Immature natural killer cell (primary cell): ENCODE measurements at regions not wholly inside any gene's neighbourhood (a gene's known extent, or its start where the extent isn't known, plus 50 kb on each side); places are given as distances from the start of the nearest gene placed in this dataset.
"Not testable (repeated sequence)": the region's sequence is repeated elsewhere in the genome, so short reads cannot be mapped to it uniquely, and the experiment has no call there.

Source experiments
- DNase-seq, 3 donors: peaks; one replicate each; pipeline ENCODE4 v3.0.0; 2022; ENCODE audit warnings: mixed read lengths in 1 of 3
- H3K27ac Mint-ChIP-seq, 6 donors: one replicate each; pipeline ENCODE4 v1.8.0; 2020; ENCODE audit warnings: mixed read lengths in 6 of 6, mild to moderate bottlenecking in 5 of 6, inconsistent platforms in 4 of 6, moderate library complexity in 3 of 6
- H3K27me3 Mint-ChIP-seq, 3 donors: one replicate each; pipeline ENCODE4 v1.8.0; 2020 to 2021; ENCODE audit warnings: low read depth in 3 of 3, mild to moderate bottlenecking in 3 of 3, mixed read lengths in 3 of 3, moderate library complexity in 3 of 3, inconsistent platforms in 1 of 3
- H3K36me3 Mint-ChIP-seq, 3 donors: one replicate each; pipeline ENCODE4 v1.8.0; 2020; ENCODE audit warnings: mixed read lengths in 3 of 3, inconsistent platforms in 2 of 3, mild to moderate bottlenecking in 2 of 3
- H3K4me1 Mint-ChIP-seq, 2 donors: one replicate each; pipeline ENCODE4 v1.8.0; 2020; ENCODE audit warnings: inconsistent platforms in 2 of 2, mild to moderate bottlenecking in 2 of 2, mixed read lengths in 2 of 2, moderate library complexity in 1 of 2
- H3K4me3 Mint-ChIP-seq, 5 donors: one replicate each; pipeline ENCODE4 v1.8.0; 2020; ENCODE audit warnings: mild to moderate bottlenecking in 5 of 5, mixed read lengths in 5 of 5, inconsistent platforms in 3 of 5, moderate library complexity in 3 of 5
- H3K9me3 Mint-ChIP-seq, 6 donors: one replicate each; pipeline ENCODE4 v1.8.0; 2020; ENCODE audit warnings: mild to moderate bottlenecking in 6 of 6, mixed read lengths in 6 of 6, inconsistent platforms in 4 of 6, moderate library complexity in 3 of 6

DNA sequence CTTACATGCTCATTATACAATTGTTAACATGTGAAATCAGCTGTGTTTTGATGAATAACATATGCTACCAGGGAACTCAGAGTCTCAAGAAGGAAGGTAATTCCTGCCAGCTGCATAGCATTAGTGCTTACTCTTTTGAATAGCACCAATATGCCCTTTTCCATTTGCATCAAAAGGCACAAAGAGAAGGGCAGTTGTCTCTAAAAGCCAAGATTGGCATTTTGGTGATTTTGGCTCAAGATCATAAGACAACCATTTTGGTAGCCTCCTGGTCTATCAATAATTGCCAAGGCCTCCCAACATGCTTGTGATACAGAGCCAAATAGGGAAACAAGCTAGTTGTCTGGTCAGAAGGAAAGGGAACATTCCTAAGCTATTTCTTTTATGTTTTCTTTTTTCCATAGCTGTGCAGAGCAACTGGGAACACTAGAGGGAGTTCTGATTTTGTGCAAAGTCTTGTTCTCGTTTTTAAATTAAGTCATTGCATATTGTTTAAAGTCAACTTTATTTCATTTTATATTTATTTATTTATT is 416.7 kb upstream of the CHORDC1 start:
- Mint-ChIP-seq H3K4me1 (no peaks in the 10 kb centered on the region), H3K27me3 (no peaks in the 10 kb centered on the region), H3K27ac (no peak overlapping the region), H3K36me3 (no peaks in the 10 kb centered on the region), H3K9me3 (peaks cover 8 to 38% (median 16%) of the 10 kb centered on the region in 6 donors), H3K4me3 (no peak overlapping the region)
- no peak for DNase-seq

DNA sequence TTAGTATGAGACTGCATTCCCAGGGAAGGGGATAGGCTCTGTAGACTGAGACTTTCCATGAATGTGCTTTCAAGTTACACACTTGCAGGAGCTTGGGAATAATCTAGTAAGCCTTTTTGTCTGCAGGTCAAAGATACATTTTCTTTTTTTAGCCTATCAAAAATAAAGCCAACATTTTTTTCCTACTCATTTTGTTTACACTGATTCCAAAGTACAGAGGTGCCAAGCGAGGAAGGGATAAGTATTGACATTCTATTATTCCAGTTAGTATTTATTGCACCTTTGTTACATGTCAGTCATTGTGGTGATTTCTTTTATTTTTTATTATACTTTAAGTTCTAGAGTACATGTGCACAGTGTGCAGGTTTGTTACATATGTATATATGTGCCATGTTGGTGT is 413.0 kb upstream of the CHORDC1 start:
- H3K27ac Mint-ChIP-seq, result no peak overlapping the region
- no peak overlapping the region for H3K4me3 Mint-ChIP-seq
- peaks cover 0 to 4% (median 0%) of the 10 kb centered on the region in 3 donors for H3K36me3 Mint-ChIP-seq
- peaks cover 2 to 45% (median 16%) of the 10 kb centered on the region in 6 donors for H3K9me3 Mint-ChIP-seq
- DNase-seq, result no peak
- peaks cover 0 to 2% (median 0%) of the 10 kb centered on the region in 3 donors for H3K27me3 Mint-ChIP-seq
- no peaks in the 10 kb centered on the region for H3K4me1 Mint-ChIP-seq

- H3K9me3 Mint-ChIP-seq, result peaks cover 4 to 50% (median 17%) of the 10 kb centered on the region in 6 donors
- no peak for DNase-seq
- H3K27ac Mint-ChIP-seq, result no peak overlapping the region
- H3K4me1 Mint-ChIP-seq, result no peaks in the 10 kb centered on the region
- peaks cover 0 to 2% (median 0%) of the 10 kb centered on the region in 3 donors for H3K27me3 Mint-ChIP-seq
- peaks cover 0 to 4% (median 0%) of the 10 kb centered on the region in 3 donors for H3K36me3 Mint-ChIP-seq
- H3K4me3 Mint-ChIP-seq, result no peak overlapping the region
These were observed 412.3 kb upstream of the CHORDC1 start for GRCh38 chr11:90635151-90635550.

DNA sequence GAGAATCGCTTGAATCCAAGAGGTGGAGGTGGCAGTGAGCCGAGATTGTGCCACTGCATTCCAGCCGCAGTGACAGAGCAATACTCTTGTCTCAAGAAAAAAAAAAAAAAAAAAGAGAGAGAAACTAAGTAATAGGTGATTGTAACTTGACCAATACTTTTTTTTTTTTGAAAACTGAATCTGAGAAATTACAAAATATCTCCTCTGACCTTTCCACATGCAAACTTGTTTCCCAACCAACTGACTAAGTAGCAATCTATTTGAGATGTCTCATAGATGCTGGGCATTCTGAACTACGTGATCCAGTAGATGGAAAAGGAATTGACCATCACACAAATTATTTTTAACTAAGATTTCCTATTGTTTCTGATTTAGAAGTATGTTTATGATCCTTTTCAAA is 407.3 kb upstream of the CHORDC1 start:
- H3K4me1 Mint-ChIP-seq, result no peaks in the 10 kb centered on the region
- no peak for DNase-seq
- peaks cover 6 to 53% (median 19%) of the 10 kb centered on the region in 6 donors for H3K9me3 Mint-ChIP-seq
- H3K36me3 Mint-ChIP-seq, result peaks cover 0 to 4% (median 0%) of the 10 kb centered on the region in 3 donors
- no peak overlapping the region for H3K4me3 Mint-ChIP-seq
- H3K27ac Mint-ChIP-seq, result no peak overlapping the region
- H3K27me3 Mint-ChIP-seq, result peaks cover 0 to 3% (median 0%) of the 10 kb centered on the region in 3 donors

GRCh38 chr11:90629229-90629806 is 406.5 kb upstream of the CHORDC1 start:
- H3K27ac Mint-ChIP-seq, result no peak overlapping the region
- no peak for DNase-seq
- H3K9me3 Mint-ChIP-seq, result peaks cover 9 to 54% (median 18%) of the 10 kb centered on the region in 6 donors
- peaks cover 0 to 4% (median 0%) of the 10 kb centered on the region in 3 donors for H3K36me3 Mint-ChIP-seq
- peaks cover 0 to 3% (median 0%) of the 10 kb centered on the region in 3 donors for H3K27me3 Mint-ChIP-seq
- H3K4me3 Mint-ChIP-seq, result no peak overlapping the region
- H3K4me1 Mint-ChIP-seq, result no peaks in the 10 kb centered on the region

- Mint-ChIP-seq H3K4me3 (no peak overlapping the region), H3K27me3 (peaks cover 0 to 1% (median 0%) of the 10 kb centered on the region in 3 donors), H3K27ac (no peak overlapping the region), H3K36me3 (no peaks in the 10 kb centered on the region), H3K4me1 (no peaks in the 10 kb centered on the region), H3K9me3 (peaks cover 6 to 47% (median 10%) of the 10 kb centered on the region in 6 donors)
- DNase-seq, result no peak
These were observed 391.5 kb upstream of the CHORDC1 start for GRCh38 chr11:90614318-90614717.

- H3K36me3 Mint-ChIP-seq, H3K4me1 Mint-ChIP-seq, H3K4me3 Mint-ChIP-seq, DNase-seq, H3K27ac Mint-ChIP-seq, H3K27me3 Mint-ChIP-seq: not testable (repeated sequence)
- H3K9me3 Mint-ChIP-seq, result peaks cover 9 to 46% (median 11%) of the 10 kb centered on the region in 6 donors
These were observed 390.2 kb upstream of the CHORDC1 start for GRCh38 chr11:90613037-90613436.

- Mint-ChIP-seq H3K9me3 (peaks cover 5 to 46% (median 13%) of the 10 kb centered on the region in 6 donors), H3K27ac (no peak overlapping the region), H3K4me3 (no peak overlapping the region), H3K36me3 (no peaks in the 10 kb centered on the region), H3K27me3 (peaks cover 0 to 1% (median 0%) of the 10 kb centered on the region in 3 donors), H3K4me1 (no peaks in the 10 kb centered on the region)
- DNase-seq, result no peak
These were observed 383.9 kb upstream of the CHORDC1 start for GRCh38 chr11:90606721-90607120.

- H3K36me3 Mint-ChIP-seq, result peaks cover 0 to 4% (median 0%) of the 10 kb centered on the region in 3 donors
- no peak for DNase-seq
- H3K4me1 Mint-ChIP-seq, result no peaks in the 10 kb centered on the region
- no peak overlapping the region for H3K27ac Mint-ChIP-seq
- H3K4me3 Mint-ChIP-seq, result no peak overlapping the region
- peaks cover 3 to 49% (median 12%) of the 10 kb centered on the region in 6 donors for H3K9me3 Mint-ChIP-seq
- H3K27me3 Mint-ChIP-seq, result peaks cover 0 to 1% (median 0%) of the 10 kb centered on the region in 3 donors
These were observed 378.4 kb upstream of the CHORDC1 start for GRCh38 chr11:90601261-90601660.

DNA sequence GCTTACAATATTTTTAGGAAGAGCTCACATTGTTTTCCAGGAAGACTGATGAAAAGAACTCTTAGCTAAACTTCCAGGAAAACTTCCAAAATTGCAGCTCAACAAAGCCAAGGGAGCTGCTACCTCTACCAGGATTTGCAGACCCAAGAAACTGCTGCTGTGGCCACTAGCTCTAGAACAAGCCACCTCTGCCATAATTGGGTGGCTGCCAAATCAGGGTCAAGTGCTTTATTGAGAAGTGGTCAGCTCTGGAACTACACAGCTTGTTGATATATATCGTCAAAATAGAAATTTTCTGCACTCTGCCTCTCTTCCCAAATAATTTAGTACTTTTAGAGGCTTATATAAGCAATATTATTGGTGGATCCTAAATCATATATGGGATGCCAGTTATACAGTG is 371.8 kb upstream of the CHORDC1 start:
- no peak overlapping the region for H3K4me3 Mint-ChIP-seq
- no peaks in the 10 kb centered on the region for H3K27me3 Mint-ChIP-seq
- no peak overlapping the region for H3K27ac Mint-ChIP-seq
- H3K4me1 Mint-ChIP-seq, result no peaks in the 10 kb centered on the region
- peaks cover 5 to 35% (median 14%) of the 10 kb centered on the region in 6 donors for H3K9me3 Mint-ChIP-seq
- no peak for DNase-seq
- peaks cover 0 to 5% (median 0%) of the 10 kb centered on the region in 3 donors for H3K36me3 Mint-ChIP-seq

DNA sequence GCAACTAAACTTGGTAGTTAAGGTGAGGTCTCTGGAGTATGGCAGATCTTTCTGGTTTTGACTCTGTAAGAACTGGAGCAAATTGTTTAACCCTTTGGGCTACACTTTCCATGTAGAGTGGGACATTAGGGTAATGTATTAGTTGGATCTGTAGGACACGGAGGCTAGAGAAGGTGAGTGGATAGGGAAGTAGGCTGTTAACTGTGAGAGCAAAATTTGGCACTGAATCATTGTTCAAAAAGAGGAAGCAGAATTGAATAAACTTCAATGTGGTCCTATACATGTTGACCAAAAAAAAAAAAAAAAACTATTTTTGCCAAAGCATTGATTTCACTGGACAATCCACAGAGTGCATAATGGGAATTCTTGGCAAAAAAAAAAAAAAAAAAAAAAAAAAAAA is 370.2 kb upstream of the CHORDC1 start:
- DNase-seq, result no peak
- H3K27me3 Mint-ChIP-seq, result no peaks in the 10 kb centered on the region
- peaks cover 0 to 5% (median 0%) of the 10 kb centered on the region in 3 donors for H3K36me3 Mint-ChIP-seq
- peaks cover 5 to 29% (median 14%) of the 10 kb centered on the region in 6 donors for H3K9me3 Mint-ChIP-seq
- no peaks in the 10 kb centered on the region for H3K4me1 Mint-ChIP-seq
- H3K4me3 Mint-ChIP-seq, result no peak overlapping the region
- H3K27ac Mint-ChIP-seq, result no peak overlapping the region

- no peaks in the 10 kb centered on the region for H3K27me3 Mint-ChIP-seq
- no peak overlapping the region for H3K4me3 Mint-ChIP-seq
- H3K9me3 Mint-ChIP-seq, result peaks cover 4 to 30% (median 11%) of the 10 kb centered on the region in 6 donors
- no peak overlapping the region for H3K27ac Mint-ChIP-seq
- no peak for DNase-seq
- H3K36me3 Mint-ChIP-seq, result no peaks in the 10 kb centered on the region
- H3K4me1 Mint-ChIP-seq, result no peaks in the 10 kb centered on the region
These were observed 367.4 kb upstream of the CHORDC1 start for GRCh38 chr11:90590286-90590685.

- H3K4me3 Mint-ChIP-seq, result no peak overlapping the region
- no peaks in the 10 kb centered on the region for H3K36me3 Mint-ChIP-seq
- H3K27ac Mint-ChIP-seq, result no peak overlapping the region
- H3K4me1 Mint-ChIP-seq, result no peaks in the 10 kb centered on the region
- DNase-seq, result no peak
- H3K27me3 Mint-ChIP-seq, result no peaks in the 10 kb centered on the region
- H3K9me3 Mint-ChIP-seq, result peaks cover 4 to 30% (median 11%) of the 10 kb centered on the region in 6 donors
These were observed 366.9 kb upstream of the CHORDC1 start for GRCh38 chr11:90589735-90590134.

DNA sequence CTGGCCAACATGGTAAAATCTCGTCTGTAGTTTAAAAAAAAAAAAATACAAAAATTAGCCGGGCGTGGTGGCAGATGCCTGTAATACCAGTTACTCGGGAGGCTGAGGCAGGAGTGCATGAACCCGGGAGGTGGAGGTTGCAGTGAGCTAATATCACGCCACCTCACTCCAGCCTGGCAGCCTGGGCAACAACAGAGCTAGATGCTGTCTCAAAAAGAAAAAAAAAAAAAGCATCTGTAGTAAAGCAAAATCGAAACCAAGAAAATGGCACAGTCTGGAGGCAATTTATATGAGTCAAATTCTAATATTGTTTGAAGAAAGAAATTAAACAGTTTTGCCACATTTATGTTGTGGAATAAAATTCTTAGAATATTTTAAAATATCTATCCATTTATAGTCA is 365.0 kb upstream of the CHORDC1 start:
- H3K4me3 Mint-ChIP-seq, result no peak overlapping the region
- H3K36me3 Mint-ChIP-seq, result no peaks in the 10 kb centered on the region
- DNase-seq, result no peak
- no peak overlapping the region for H3K27ac Mint-ChIP-seq
- no peaks in the 10 kb centered on the region for H3K4me1 Mint-ChIP-seq
- no peaks in the 10 kb centered on the region for H3K27me3 Mint-ChIP-seq
- H3K9me3 Mint-ChIP-seq, result peaks cover 0 to 24% (median 6%) of the 10 kb centered on the region in 6 donors

DNA sequence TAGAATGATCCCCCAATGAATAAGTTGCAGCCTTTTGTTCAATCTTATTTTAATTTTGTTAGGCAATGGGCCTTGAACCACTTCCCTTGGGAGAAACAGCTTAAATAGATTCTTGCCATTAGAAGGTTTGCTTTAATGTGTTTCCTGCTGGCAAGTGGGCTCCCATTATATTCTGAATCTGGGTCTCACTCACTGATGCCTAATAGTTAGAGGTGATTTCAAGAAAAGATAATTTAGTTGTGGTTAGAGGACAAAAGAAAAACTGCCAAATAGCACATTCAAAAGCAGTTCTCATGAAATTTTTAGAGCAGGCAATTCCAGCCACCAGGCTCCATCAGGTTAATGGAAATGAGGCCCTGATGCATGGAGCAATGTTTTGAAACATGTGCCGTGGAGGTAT is 362.6 kb upstream of the CHORDC1 start:
- H3K4me3 Mint-ChIP-seq, result no peak overlapping the region
- DNase-seq, result no peak
- peaks cover 10 to 34% (median 19%) of the 10 kb centered on the region in 6 donors for H3K9me3 Mint-ChIP-seq
- no peak overlapping the region for H3K27ac Mint-ChIP-seq
- peaks cover 0 to 3% (median 0%) of the 10 kb centered on the region in 3 donors for H3K36me3 Mint-ChIP-seq
- no peaks in the 10 kb centered on the region for H3K27me3 Mint-ChIP-seq
- H3K4me1 Mint-ChIP-seq, result no peaks in the 10 kb centered on the region
